GM06990 (cell line): ENCODE measurements at regions not wholly inside any gene's neighbourhood (a gene's known extent, or its start where the extent isn't known, plus 50 kb on each side); places are given as distances from the start of the nearest gene placed in this dataset.
"Not testable (repeated sequence)": the region's sequence is repeated elsewhere in the genome, so short reads cannot be mapped to it uniquely, and the experiment has no call there.

Experiments
- DNase-seq: peaks from one replicate; pipeline ENCODE4 v3.0.0-alpha.2; 2011; ENCODE audit not compliant: insufficient read length; ENCODE audit errors: extremely low read depth
- H3K27me3 ChIP-seq: replicated peaks from 2 replicates; pipeline ENCODE4 v1.6.0; 2011; ENCODE audit warnings: low read length; ENCODE audit not compliant: control insufficient read depth, insufficient read depth
- H3K36me3 ChIP-seq: 2 replicates; pipeline ENCODE4 v1.5.1; 2011; ENCODE audit warnings: low read length; ENCODE audit not compliant: control insufficient read depth, insufficient read depth
- H3K4me3 ChIP-seq: replicated peaks from 2 replicates; pipeline ENCODE4 v1.5.1; 2011; ENCODE audit warnings: low read depth, mild to moderate bottlenecking, control low read depth, low read length
- CTCF ChIP-seq: IDR thresholded peaks from 2 replicates; pipeline ENCODE4 v1.5.1; 2011; ENCODE audit warnings: low read length, control low read depth, mild to moderate bottlenecking, inconsistent platforms; ENCODE audit not compliant: insufficient read depth, poor library complexity, severe bottlenecking

GRCh38 chr5:36452424-36453006, 150.8 kb upstream of the RANBP3L start:
- no peaks in the 10 kb centered on the region for H3K27me3 ChIP-seq
- DNase-seq: no peak
- TF ChIP-seq CTCF: no peak
- H3K36me3 ChIP-seq: no peaks in the 10 kb centered on the region
- no peak overlapping the region for H3K4me3 ChIP-seq

- Histone ChIP-seq H3K4me3 (no peak overlapping the region), H3K27me3 (no peaks in the 10 kb centered on the region), H3K36me3 (no peaks in the 10 kb centered on the region)
- DNase-seq: no peak
- no peak for TF ChIP-seq CTCF
Observed at GRCh38 chr5:36457511-36458270, 148.7 kb upstream of the SLC1A3 start.

- H3K27me3 ChIP-seq: no peaks in the 10 kb centered on the region
- DNase-seq: no peak
- TF ChIP-seq CTCF: no peak
- H3K36me3 ChIP-seq: no peaks in the 10 kb centered on the region
- no peak overlapping the region for H3K4me3 ChIP-seq
Observed at GRCh38 chr5:36458746-36459145, 147.7 kb upstream of the SLC1A3 start.

- DNase-seq: no peak
- Histone ChIP-seq H3K27me3 (no peaks in the 10 kb centered on the region), H3K36me3 (no peaks in the 10 kb centered on the region), H3K4me3 (no peak overlapping the region)
- TF ChIP-seq CTCF: peak; percentile 54
Observed at GRCh38 chr5:36459176-36460135, 146.9 kb upstream of the SLC1A3 start.

- no peak for DNase-seq
- H3K36me3 ChIP-seq: no peaks in the 10 kb centered on the region
- no peak overlapping the region for H3K4me3 ChIP-seq
- H3K27me3 ChIP-seq: no peaks in the 10 kb centered on the region; the same call in 1 of the 2 replicates
- no peak for TF ChIP-seq CTCF
Observed at GRCh38 chr5:36462295-36463021, 143.9 kb upstream of the SLC1A3 start.

GRCh38 chr5:36475942-36476341, 130.5 kb upstream of the SLC1A3 start:
- not testable (repeated sequence) for H3K36me3 ChIP-seq, H3K4me3 ChIP-seq

More at GRCh38 chr5:36475942-36476341, 130.5 kb upstream of the SLC1A3 start:
- H3K27me3 ChIP-seq, DNase-seq: not testable (repeated sequence)
